ENCODE measurements at regions not wholly inside any gene's neighbourhood (a gene's known extent, or its start where the extent isn't known, plus 50 kb on each side); places are given as distances from the start of the nearest gene placed in this dataset.

DNA sequence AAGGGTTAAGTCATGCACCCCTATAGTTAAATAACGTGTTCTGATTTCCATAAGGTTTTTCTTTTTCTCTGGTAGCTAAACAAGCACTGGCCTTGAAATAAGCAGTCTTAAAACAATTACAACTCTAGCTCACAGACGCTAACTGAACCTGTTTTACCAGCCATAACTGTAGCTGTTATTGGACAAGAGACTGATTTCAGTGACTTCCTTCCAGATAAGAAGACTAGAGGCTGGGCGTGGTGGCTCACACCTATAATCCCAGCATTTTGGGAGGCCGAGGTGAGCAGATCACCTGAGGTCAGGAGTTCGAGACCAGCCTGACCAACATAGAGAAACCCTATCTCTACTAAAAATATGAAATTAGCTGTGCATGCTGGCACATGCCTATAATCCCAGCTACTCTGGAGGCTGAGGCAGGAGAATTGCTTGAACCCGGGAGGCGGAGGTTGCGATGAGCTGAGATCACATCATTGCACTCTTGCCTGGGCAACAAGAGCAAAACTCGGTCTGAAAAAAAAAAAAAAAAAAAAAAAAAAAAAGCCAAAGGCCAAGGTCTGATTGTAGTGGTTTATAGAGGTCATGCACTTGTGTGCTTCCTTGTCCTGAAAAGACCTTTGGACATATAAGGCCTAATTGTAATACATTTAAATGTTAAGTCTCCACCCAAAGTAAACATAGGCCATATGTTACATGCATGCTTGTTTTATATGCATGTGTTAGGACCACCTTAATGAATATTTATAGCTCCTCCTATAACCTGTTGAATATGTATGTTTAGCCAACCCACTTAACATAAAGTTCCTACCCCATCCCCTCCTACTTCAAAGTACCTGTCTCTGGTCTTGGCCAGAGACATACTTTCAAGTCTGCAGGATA, 319.5 kb upstream of the CA10 start:
- Mint-ChIP-seq H3K27ac (ENCODE audit: unreplicated experiment) (no peak overlapping the region), H3K9me3 (ENCODE audit: unreplicated experiment) (peaks cover 26% of the 10 kb centered on the region), H3K36me3 (ENCODE audit: unreplicated experiment) (no peaks in the 10 kb centered on the region), H3K4me1 (ENCODE audit: unreplicated experiment) (no peaks in the 10 kb centered on the region), H3K27me3 (ENCODE audit: unreplicated experiment) (no peaks in the 10 kb centered on the region), H3K4me3 (ENCODE audit: unreplicated experiment) (no peak overlapping the region)
- no peak for DNase-seq (ENCODE audit: extremely low spot score, unreplicated experiment)
- TF ChIP-seq, protein P1, sequence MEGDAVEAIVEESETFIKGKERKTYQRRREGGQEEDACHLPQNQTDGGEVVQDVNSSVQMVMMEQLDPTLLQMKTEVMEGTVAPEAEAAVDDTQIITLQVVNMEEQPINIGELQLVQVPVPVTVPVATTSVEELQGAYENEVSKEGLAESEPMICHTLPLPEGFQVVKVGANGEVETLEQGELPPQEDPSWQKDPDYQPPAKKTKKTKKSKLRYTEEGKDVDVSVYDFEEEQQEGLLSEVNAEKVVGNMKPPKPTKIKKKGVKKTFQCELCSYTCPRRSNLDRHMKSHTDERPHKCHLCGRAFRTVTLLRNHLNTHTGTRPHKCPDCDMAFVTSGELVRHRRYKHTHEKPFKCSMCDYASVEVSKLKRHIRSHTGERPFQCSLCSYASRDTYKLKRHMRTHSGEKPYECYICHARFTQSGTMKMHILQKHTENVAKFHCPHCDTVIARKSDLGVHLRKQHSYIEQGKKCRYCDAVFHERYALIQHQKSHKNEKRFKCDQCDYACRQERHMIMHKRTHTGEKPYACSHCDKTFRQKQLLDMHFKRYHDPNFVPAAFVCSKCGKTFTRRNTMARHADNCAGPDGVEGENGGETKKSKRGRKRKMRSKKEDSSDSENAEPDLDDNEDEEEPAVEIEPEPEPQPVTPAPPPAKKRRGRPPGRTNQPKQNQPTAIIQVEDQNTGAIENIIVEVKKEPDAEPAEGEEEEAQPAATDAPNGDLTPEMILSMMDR (IDR thresholded peaks at IDR 0.05): no peak

DNA sequence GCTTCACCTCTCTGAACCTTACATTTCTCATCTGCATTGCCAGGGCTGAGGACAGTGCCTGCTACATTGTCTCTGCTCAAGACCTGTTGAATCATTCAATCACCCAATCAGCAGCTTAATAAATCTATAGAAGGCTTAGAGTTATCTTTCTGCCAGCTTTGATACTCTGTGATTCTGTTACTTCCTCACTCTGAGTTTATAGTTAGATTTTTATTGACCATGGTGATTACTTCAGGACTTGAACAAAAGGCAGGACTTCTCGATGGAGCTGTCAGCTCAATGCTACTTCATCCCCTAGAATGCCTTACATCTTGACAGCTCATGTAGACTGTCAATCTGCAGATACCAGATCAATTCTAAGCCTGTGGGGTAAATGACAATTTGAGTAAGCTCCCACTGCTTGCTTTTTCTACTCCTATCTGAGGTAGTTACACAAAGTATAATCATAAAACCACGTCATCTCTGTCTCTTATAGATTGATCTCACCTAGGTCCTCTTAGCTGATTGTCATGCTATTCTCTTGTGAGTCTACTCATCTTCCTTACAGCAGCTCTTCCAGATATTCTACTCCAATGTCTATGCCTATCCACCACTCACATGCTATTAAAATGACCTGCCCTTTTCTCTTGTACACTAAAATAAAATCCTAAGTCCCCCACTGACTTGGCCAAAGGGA, 318.3 kb upstream of the CA10 start:
- Mint-ChIP-seq H3K9me3 (ENCODE audit: unreplicated experiment) (peaks cover 18% of the 10 kb centered on the region), H3K27ac (ENCODE audit: unreplicated experiment) (no peak overlapping the region), H3K27me3 (ENCODE audit: unreplicated experiment) (no peaks in the 10 kb centered on the region), H3K4me1 (ENCODE audit: unreplicated experiment) (no peaks in the 10 kb centered on the region), H3K36me3 (ENCODE audit: unreplicated experiment) (no peaks in the 10 kb centered on the region), H3K4me3 (ENCODE audit: unreplicated experiment) (no peak overlapping the region)
- TF ChIP-seq, protein P1 (IDR thresholded peaks at IDR 0.05): no peak
- no peak for DNase-seq (ENCODE audit: extremely low spot score, unreplicated experiment)

DNA sequence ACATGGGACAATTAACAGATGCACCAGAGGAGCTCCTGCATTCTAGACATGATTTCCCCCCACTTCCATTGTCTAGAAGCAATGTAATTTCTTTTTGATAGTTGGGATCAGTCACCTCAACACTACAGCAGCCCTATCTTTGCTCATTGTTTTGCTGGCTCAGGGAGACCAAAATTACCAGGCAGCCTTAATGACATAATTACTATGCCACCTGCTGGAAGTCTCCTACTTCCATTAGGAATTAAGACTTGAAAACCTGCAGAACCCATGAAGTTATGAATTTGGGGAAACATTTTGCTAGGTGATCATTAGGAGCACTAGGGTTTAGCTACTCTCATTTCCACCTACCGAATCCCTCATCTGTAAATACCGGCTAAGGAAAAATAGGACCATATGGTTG, 312.0 kb upstream of the CA10 start:
- TF ChIP-seq, protein P1 (IDR thresholded peaks at IDR 0.05): no peak
- no peak for DNase-seq (ENCODE audit: extremely low spot score, unreplicated experiment)
- Mint-ChIP-seq H3K36me3 (ENCODE audit: unreplicated experiment) (no peaks in the 10 kb centered on the region), H3K9me3 (ENCODE audit: unreplicated experiment) (peaks cover 18% of the 10 kb centered on the region), H3K4me3 (ENCODE audit: unreplicated experiment) (no peak overlapping the region), H3K27ac (ENCODE audit: unreplicated experiment) (no peak overlapping the region), H3K27me3 (ENCODE audit: unreplicated experiment) (no peaks in the 10 kb centered on the region), H3K4me1 (ENCODE audit: unreplicated experiment) (no peaks in the 10 kb centered on the region)

DNA sequence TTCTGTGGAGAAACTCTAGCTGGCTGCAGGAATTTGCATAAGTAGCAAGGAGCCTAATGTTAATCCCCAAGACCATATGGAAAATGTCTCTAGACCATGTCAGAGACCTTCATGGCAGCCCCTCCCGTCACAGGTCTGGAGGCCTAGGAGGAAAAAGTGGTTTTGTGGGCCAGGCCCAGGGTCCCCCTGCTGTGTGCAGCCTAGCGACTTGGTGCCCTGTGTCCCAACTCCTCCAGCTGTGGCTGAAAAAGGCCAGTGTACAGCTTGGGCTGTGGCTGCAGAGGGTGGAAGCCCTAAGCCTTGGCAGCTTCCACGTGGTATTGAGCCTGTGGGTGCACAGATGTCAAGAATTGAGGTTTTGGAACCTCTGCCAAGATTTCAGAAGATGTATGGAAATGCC, 306.9 kb upstream of the CA10 start:
- Mint-ChIP-seq H3K27ac (ENCODE audit: unreplicated experiment) (no peak overlapping the region), H3K4me1 (ENCODE audit: unreplicated experiment) (no peaks in the 10 kb centered on the region), H3K36me3 (ENCODE audit: unreplicated experiment) (no peaks in the 10 kb centered on the region), H3K4me3 (ENCODE audit: unreplicated experiment) (no peak overlapping the region), H3K9me3 (ENCODE audit: unreplicated experiment) (peaks cover 34% of the 10 kb centered on the region), H3K27me3 (ENCODE audit: unreplicated experiment) (no peaks in the 10 kb centered on the region)
- TF ChIP-seq, protein P1 (IDR thresholded peaks at IDR 0.05): no peak
- no peak for DNase-seq (ENCODE audit: extremely low spot score, unreplicated experiment)

DNA sequence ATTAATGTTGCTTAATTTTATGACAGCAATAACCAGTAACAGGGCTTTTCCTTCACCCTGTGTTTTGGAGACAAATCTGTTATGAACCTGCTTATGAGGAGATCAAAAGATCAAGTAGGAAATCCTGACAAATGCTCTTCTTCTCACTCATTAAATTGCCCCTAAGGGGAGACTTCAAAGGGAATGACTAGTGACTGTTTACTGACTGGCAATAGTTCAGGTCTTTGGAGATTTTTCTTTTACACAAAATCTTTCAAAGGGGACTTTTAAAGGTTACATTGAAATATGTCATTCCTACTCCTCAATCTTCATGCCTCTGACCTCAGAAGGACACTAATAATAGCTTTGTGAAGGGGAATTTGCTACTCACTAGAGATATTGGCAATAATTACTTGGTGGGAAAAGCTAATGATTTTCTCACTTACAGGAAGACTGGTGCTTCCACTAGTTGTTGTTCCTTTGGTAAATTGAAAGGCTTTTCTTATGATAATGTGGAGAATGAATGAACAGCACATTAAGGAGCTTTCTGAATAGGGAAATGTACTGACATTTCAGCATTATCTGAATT, 292.9 kb upstream of the CA10 start:
- DNase-seq (ENCODE audit: extremely low spot score, unreplicated experiment): no peak
- no peak overlapping the region for H3K4me3 Mint-ChIP-seq (ENCODE audit: unreplicated experiment)
- TF ChIP-seq, protein P1 (IDR thresholded peaks at IDR 0.05): no peak
- no peaks in the 10 kb centered on the region for H3K36me3 Mint-ChIP-seq (ENCODE audit: unreplicated experiment)
- H3K4me1 Mint-ChIP-seq (ENCODE audit: unreplicated experiment): no peaks in the 10 kb centered on the region
- no peaks in the 10 kb centered on the region for H3K27me3 Mint-ChIP-seq (ENCODE audit: unreplicated experiment)
- peaks cover 29% of the 10 kb centered on the region for H3K9me3 Mint-ChIP-seq (ENCODE audit: unreplicated experiment)
- H3K27ac Mint-ChIP-seq (ENCODE audit: unreplicated experiment): no peak overlapping the region

Measured in osteocyte (in vitro differentiated cells).